HG03558 (cell line): ENCODE measurements at regions not wholly inside any gene's neighbourhood (a gene's known extent, or its start where the extent isn't known, plus 50 kb on each side); places are given as distances from the start of the nearest gene placed in this dataset.

Experiments
- ATAC-seq: cut with Tn5 transposase; IDR thresholded peaks from one replicate; pipeline ENCODE4 v1.9.1; 2021; ENCODE audit warnings: moderate number of reproducible peaks; ENCODE audit not compliant: unreplicated experiment; ENCODE audit errors: extremely low read depth

DNA sequence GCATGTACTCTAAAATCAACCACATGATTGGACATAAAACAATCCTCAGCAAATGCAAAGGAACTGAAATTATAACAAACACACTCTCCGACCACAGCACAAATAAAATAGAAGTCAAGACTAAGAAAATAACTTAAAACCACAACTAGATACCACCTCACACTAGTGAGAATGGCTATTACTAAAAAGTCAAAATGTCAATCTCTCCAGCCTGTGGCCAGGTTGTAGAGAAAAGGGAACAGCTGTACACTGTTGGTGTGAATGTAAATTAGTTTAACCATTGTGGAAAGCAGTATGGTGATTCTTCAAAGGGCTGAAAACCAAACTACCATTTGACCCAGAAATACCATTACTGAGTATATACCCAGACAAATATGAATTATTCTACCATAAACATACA is 1025.7 kb upstream of the TENM4 start:
- no peak for ATAC-seq

DNA sequence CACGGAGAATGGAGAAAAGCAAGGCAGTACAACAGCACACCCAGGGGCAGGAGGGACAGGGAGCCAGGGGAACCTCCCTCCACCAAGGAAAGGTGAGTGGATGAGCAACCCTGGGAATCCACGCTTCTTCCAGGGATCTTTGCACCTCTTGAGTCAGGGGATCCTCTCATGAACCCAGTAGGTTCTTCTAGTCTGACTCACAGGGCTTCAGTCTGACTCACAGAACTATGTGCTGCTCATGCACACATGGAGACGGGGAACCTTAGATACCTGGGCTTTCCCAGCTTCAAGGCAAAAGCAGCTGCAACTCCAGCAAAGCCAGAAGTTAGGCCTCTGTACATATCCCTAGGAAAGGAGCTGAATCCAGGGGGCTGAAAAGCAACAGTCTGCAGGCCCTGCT is 1021.4 kb upstream of the TENM4 start:
- ATAC-seq, result no peak

DNA sequence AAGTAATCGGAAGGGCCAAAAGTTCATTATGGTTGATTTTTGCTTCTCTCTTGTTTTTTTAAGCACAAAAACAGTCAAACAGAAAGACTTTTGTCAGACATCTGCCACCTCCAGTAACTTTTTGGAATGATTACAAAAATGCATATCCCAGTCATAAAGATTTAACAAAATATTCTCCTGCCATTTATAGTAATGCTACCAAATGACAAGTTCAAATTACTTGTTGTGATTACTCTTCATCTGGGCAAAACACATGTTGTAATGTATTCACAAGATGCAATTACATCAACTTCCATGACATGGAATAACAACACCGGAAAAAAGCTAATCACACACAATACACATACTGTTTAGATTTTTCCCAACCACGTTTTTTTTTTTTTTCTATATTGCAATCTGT is 1017.5 kb upstream of the TENM4 start:
- ATAC-seq, result no peak

DNA sequence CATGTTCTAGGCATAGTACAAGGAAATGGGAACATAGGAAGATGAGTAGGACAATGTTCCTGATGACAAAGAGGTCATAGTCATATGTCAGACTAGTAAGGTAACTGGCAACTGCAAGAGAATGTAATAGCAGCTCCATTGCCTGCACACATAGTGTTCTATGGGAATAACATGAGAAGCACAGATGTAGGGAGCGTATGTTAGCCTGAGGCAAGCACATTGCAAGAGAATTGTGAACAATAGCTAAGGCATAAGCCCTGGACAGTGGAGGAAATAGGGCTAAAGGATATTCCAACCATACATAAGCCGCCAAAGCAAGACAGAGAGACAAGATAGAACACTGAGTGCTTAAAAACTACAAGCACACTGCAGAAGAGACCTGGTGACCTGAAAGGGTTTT is 1017.0 kb upstream of the TENM4 start:
- no peak for ATAC-seq

DNA sequence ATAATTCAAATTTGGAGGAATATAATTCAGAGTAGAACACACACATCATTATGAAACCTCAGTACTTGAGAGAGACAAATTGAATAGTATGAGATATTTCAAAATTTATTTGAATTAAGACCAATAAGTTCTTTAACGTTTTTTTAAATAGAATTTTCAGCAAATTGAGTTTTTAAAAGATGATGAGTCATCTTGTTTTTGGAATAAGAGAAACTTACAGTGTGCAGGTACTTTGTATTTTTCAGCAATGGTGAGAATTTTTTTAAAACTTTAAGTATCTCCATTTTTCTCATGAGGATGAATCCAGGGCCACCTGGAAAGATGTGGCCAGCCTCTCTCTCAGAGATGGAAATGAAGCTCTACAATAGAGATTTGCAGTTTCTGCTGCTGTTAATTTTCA is 1015.0 kb upstream of the TENM4 start:
- ATAC-seq, result no peak

DNA sequence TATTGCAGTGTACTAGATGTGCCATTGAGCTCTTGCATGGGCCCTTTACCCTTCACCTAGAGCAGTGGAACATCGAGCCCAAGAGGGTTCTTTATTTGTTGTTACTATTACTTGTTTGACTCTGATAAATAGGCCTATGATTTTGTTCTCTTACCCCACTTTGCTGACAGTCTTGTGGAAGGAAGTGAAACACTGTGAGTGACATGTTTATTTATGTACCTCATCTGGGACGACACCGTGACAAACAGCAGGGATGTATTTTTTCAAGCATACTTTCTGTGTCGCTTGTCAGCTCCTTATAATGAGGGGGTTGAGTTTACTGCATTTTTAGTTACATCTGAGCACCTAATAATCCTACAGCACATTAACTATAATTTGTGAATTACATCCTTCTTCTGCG is 1010.3 kb upstream of the TENM4 start:
- ATAC-seq, result no peak

DNA sequence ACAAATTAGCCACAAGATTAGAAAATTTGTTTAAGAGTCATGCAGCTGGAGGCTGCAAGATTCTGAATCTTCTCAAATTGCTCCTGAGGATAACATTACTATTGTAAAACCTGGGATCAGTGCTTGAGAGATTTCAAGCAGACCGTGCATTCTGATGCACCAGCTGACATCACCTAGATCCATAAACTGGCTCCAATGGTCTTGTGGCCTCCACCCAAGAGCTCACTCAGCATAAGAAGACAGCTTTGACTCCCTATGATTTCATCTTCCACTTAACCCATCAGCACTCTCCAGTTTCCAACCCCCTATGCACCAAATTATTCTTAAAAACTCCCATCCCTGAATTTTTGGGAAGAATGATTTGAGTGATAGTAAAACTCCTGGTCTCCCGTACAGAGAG is 1007.9 kb upstream of the TENM4 start:
- no peak for ATAC-seq

DNA sequence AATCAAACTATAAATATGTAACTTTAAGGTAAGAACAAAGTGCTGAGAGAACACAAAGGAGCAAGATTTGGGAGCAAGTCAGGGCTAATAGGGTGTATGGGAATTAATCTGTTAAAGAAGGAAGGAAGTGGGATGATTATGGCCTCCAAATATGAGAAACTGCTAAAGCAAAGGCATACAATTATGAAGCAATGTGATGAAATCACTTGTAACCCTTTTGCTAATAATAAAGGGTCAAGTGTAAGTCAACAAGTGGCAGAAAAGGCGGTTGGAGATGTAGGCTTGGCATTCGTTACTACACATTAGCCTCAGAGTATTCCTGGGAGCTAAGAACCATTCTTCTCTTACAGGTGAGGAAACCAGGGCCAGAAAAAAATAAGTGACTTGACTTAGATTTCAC is 1002.3 kb upstream of the TENM4 start:
- ATAC-seq, result no peak

DNA sequence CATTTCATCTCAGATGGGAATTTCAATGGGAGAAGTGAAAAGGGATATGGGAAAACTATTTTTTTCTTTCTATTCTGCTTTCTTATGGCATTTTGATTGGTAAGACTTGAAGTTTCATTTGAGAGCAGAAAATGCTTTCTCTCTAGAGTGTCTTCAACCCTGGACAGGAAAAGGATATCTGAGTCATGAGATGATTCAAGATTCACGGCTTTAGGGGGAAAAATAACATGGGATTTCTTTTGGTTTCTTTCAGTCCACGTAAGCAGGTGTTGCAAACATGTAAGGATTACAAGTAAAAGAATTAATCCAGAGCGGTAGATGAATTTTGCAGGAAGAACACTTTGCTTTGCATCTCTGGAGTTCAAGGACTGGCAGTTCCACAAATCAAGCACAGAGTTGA is 1001.0 kb upstream of the TENM4 start:
- no peak for ATAC-seq

DNA sequence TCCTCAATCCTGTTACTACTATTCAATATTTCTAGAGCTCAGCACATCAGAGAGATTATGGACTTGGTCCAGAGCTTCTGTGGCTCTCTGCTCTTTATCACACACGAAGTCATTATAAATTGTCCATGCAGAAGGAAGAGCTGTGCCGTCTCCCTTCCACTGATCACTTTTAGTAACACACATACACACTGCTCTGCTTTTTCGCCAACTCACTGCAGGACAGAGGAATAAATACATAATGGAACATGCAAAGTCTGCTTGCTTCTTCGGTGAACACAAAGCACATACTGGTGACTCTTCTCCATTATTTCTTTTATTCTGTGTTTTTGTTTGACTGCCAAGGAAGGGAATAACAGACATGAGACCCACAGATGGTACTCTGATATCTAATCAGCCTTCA is 1000.0 kb upstream of the TENM4 start:
- no peak for ATAC-seq

DNA sequence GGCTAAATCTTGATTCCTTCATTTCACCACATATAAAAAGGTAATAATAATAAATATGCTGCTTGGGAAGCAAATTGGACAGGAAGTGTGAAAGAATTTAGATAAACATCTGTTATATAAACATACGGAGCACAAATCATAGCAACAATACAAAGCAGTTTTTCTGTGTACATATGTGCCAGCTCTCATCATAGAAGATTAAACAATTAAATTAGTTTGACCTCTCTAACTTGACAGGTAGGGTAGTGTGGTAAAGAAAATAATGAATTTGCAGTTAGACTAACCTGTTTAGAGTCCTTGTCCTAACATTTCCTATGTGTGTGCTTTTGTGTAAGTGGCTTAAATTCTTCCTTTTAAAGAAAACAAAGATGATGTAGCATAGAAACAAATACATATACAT is 995.7 kb upstream of the TENM4 start:
- no peak for ATAC-seq

DNA sequence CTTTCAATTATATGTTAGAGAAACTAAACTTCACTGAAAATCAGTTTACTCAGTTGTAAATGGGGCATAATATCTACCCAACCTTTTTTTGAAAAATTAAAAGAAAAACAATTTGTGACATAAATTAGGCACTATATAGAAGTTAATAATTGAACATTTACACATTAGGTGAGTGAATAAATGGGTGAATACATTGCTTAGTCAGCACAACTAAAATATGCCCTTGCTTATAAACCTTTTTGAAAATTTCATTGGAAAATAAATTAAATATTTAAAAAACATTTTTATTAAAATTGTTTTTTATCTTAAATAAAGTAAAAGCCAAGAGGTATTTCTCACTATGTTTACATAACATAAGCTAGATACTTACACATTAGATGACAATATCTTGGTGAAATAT is 994.5 kb upstream of the TENM4 start:
- no peak for ATAC-seq

DNA sequence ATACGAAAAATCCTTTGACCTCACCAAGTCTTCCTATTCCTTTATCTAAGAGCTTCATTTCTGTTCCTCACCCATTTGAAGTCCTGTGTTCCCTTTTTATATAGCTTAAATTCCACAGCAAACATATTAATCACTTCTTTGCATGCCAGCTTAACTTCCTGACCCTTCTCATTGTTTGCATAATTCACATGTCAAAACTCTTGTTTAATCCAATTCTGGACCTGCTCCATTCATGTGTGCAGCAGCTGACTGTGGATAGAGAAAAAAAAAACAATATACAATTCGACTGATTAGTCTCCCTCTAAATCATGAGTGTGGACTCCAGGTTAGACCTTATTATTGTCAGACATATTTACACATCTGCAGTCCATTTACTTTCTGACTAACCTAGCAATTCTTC is 991.2 kb upstream of the TENM4 start:
- ATAC-seq, result no peak

DNA sequence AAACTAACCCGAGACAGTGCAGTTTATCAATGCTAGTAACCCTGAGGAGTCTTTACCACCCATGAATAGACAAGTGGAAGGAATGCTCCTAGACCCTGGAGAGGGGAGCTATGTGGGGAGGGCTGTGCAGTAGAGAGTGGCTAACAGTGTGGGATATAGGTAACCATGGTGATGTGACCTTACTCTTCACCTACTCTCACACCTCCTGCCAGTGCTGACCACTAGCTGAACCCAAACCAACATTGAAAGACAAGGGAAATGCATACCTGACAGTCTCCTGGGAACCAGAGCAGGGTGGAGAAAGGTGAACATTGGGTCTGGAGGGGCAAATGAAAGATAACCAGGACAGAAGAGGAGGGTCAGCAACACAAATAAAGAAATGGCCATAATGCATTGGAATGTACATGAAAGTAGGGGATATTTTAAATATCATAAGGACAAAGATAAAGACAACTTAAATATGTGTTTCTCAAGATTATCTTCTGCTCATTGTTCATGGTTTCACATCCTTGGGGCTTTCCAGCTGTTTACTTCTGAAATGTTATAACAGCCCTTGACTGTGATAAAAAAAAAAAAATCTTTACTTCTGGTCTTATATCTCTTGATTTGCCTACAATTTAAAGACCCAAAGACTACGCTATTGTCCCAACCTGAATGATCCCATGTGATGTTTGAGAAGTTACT is 983.3 kb upstream of the TENM4 start:
- no peak for ATAC-seq

DNA sequence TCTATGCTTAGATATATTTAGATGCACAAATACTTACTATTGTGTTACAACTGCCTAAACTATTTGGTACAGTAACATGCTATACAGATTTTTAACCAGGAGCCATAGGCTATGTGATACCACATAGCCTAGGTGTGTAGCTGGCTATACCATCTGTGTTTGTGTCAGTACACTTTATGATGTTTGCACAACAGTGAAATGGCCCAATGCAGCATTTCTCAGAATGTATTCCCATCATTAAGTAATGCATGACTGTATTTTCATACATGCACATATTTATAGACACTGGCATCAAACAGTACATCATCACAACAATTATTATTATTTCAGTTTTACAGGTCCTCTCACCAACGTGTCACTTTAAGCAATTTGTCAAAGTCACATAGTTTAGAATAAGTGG is 979.5 kb upstream of the TENM4 start:
- ATAC-seq, result no peak

DNA sequence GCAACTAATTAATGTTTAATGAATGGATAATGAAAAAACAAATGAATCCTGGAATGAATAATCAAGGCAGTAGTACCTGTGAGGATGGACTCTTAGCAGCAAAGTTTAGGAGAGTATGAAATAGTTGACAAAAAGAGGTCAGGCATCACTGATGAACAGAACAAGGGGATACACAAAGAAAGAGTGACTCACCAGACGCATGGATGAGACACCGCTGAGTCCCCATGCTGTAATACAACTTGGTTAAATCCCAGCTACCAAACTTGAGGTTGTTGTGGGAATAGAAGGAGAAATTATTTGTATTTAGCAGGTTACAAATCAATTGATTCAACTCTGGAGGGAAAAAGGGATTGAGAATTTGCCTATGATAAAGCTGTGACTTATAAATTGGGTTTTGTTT is 976.9 kb upstream of the TENM4 start:
- ATAC-seq, result no peak

DNA sequence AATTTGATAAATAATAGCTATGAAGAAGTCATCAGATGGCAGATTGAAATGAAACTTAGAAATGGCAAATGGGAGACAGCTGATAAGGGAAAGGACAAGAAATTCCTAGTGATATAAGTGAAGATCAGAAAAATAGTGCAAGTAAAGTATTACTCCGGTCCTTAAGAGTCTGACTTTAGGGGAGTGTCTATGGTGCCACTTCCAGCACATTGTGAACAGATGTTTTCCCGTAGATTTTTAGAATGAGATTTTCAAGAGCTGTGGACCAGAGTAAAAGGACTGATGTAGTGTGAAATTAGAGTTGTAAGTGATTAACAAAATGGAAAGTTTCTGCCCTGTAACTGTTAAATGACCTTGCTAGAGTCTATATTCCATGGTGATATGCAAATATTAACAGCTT is 974.8 kb upstream of the TENM4 start:
- ATAC-seq, result no peak

DNA sequence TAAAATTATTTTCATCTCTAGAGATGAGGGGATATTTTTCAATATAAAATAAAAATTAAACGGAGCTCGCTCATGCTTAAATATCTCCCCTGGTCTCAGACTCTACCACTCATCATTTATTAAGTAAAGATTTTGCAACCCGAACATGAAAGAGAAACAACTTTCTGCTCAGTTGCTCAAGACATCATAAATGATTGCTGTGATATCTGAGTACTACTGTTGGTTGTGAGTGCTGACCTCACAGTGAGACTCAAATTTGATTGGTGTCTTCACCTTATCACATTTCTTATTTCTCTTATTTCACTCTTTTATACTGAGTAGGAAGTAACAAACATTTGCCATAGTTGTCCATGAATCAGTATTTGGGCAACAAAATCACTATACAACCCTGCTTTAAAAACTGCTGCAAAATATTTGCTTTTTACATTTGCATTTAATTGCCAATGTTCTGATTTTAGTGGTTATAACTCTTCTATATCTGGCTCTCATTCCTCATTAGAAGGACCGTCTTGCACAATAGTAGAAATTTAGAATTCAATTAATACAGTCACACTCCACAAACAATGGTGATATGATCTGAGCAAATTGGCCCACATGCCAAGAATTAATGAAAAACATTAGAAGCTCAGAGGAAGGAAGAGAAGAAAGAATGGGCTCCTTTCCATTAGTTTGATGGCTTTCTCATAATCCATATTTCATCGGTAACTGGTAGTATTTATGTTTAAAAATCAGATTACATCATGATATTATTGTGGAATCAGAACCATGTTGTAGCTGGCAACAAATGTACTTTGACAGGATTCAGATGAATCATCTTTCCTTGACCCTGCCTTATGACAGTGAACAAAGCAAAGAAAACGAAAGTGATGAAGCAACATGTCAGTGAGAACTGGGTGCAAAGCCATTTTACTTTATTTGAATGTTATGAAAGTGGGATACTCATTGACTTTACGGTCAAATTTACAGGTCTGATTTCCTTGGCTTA is 973.6 kb upstream of the TENM4 start:
- ATAC-seq, result no peak

DNA sequence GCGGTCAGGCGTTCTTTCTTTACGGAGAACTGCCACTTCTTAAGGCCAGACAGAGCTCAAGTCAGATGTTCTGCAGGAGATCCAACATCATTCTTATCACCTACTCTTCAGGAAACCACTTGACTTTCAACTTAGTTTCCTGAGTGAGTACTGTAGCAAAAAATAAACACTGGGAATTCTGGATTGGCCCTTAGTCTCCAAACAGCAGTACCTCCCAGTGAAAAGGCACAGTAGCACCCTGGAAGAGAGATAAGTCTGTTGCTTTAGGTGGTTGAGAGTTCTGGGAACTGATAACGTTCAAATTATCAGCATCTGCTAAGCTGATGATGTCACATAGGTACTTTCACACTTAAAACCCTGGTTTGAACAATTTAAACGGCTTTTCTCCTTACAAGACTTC is 971.8 kb upstream of the TENM4 start:
- no peak for ATAC-seq

DNA sequence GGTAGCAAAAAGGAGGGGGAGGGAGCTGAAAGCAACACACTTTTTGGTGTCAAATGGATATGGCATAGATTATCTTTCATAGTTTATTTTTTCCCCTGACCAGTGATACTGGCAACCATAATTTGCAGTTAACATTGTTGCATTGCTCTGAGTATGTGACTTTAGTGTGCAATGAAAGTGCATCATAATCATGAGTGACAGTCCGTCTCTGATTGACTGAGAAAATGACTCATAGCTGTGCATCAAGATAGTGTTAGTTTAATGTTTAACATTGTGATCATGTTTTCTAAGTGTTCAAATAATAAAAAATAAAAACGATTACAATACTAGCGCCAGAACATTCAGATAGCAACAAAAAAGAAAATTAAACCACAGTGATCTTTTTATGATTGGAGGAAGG is 952.4 kb upstream of the TENM4 start:
- ATAC-seq, result no peak

DNA sequence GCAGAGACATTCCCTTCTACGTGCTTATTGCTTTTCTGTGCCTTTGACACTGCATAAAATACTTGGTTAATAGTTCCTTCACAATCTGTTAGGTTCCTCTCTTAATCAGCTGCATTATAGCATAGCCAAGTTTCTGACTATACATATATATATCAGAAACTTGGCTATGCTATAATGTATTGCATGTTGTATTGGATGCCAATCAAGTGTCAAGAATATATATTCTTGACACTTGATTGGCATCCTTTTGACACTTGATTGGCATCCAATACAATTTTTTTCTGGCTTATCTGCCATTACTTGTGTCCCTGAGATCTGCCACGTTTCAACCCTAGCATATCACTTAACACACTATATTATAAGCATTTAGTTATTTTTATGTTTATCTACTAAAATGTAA is 949.7 kb upstream of the TENM4 start:
- ATAC-seq, result no peak

DNA sequence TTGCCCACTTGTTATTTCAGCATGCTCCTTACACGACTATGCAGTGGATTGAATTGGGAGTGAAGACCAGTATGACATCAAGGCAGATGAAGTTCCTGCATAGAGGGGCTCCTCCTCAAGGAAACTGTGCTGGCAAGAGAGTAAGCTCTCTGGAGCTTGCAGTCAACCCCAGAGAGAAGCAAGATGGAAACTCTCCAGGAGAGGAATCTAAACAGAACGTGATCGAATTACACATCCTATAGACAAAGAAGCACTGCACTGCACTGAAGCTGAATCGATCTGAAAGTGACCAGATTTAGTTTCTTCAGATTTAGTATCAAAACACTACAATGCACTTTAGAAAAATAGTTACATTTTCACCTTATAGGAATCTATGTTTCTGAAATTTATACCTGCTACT is 947.7 kb upstream of the TENM4 start:
- ATAC-seq, result no peak
